A172 (cell line): ENCODE measurements at regions not wholly inside any gene's neighbourhood (a gene's known extent, or its start where the extent isn't known, plus 50 kb on each side); places are given as distances from the start of the nearest gene placed in this dataset.
"Not testable (repeated sequence)": the region's sequence is repeated elsewhere in the genome, so short reads cannot be mapped to it uniquely, and the experiment has no call there.

ENCODE experiments used
- DNase-seq: peaks from one replicate; pipeline ENCODE4 v3.0.0-alpha.2; 2015; ENCODE audit warnings: low spot score

DNA sequence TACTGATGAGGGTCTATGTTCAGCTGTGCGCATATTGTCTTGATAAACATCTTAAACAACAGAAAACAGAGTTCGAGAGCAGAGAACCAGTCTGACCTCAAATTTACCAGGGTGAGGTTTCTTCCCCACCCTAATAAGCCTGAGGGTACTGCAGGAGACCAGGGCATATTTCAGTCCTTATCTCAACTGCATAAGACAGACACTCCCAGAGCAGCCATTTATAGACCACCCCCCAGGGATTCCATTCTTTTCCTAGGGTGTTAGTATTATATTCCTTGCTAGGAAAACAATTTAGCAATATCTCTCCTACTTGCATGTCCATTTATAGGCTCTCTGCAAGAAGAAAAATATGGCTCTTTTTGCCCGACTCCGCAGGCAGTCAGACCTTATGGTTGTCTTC lies 89.5 kb upstream of the POMZP3 start:
- not testable (repeated sequence) for DNase-seq

GRCh38 chr7:76712926-76713325 lies 85.8 kb upstream of the POMZP3 start:
- DNase-seq = not testable (repeated sequence)

DNA sequence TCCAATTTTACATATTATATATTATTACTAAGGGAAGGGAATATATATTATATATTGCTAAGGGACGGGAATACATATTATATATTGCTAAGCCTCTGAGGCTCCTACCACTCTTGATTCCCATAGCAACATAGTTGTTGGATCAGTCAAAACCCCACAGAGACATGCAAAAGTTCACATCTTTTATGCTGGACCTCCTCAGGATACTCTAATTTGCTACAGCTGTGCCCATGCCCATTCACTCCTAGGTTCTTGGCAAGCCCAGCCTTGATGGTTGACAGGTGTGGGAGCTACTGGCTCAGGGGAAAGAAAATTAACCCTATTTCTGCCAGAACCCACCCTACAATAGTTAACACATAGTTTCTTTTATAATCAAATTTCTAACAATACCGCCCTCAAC lies 84.6 kb upstream of the POMZP3 start:
- DNase-seq = not testable (repeated sequence)

DNA sequence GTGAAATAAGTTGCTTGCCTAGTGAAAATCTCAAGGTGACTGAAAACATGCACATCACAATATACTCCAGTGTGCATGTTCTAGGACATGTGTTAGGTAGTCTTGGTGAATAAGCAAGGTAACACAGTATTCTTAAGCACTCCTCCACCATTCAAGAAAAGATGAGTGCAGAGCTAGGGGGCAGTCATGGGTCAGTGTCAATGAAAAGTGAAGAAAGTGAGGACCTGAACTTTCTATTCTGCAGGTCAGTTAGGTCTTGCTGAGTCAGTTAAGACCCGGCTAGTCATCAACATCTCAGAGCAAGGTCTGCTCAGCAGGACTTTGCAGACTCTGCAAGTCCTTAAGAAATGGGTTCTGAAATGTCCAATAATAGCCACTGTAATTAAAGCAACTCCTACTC lies 82.6 kb upstream of the POMZP3 start:
- DNase-seq = not testable (repeated sequence)

- not testable (repeated sequence) for DNase-seq
Observed at GRCh38 chr7:76708446-76708845, 81.4 kb upstream of the POMZP3 start.

DNA sequence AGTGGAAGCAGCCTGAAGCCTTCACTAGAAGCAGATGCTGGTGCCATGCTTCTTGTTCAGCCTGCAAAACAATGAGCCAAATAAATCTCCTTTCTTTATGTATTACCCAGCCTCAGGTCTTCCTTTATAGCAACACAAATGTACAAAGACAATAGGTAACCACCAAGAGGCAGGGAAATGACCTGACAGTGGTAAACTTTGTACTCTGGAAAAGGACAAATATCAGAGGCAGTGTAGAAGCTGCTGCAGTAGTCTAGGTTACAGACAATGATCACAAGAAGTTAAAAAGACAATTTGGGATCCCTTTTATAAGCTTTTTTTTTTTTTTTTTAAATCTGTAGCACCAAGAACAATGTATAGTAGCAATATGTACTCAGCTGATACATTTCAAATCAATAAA lies 76.7 kb upstream of the POMZP3 start:
- not testable (repeated sequence) for DNase-seq

DNA sequence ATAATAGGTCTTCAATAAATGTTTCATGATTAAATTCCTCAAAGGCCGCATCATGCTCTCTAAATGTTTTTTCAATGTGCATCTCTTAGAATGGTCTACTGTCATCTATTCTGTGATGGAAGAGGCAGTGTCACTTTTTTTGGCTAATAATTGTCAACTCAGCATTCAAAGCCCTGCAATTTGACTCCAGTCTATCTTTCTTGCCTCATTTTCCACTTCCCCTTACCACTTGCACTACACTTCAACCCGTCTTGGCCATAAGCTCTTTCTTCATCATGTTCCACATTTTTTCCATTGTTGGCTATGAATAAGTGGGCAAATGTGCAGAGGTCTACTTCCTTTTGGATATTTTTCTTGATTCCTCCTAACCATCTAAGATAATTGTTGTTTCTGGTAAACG lies 59.2 kb upstream of the POMZP3 start:
- not testable (repeated sequence) for DNase-seq

DNA sequence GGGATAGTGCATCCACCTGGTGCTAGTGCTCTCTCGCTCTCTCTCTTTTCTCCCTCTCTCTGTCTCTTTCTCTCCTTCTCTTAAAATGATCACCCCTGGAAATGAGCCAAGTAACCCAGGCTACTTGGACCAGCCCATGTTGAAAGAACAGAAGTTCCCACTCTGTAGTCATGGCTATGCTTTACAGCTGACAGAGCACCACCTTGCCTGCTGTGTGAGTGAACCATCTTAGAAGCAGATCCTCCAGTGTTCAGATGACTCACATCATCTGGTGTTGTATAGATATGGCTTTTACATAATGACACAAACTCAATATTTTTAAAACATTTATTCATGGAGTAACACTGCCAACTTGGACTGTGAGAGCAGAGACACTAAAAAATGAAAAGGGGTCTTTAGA lies 57.7 kb upstream of the POMZP3 start:
- DNase-seq = not testable (repeated sequence)

DNA sequence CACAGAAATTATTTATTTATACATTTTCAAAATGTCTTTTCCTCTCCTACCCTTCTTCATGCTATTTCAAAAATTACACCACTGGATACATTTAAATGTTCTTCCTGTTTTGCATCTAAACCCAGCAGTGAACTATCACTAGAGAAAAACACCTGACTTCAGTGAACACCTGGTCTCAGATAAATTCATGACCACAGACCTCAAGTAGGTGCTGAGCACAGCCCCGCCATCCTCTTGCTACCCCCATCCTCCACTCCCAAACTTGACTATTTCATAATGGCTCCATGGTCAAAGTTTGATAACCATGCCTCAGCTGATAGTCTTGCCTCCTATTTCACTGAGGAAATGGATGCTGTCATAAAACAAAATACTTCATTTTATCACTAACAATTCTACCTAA lies 56.6 kb upstream of the POMZP3 start:
- not testable (repeated sequence) for DNase-seq

DNA sequence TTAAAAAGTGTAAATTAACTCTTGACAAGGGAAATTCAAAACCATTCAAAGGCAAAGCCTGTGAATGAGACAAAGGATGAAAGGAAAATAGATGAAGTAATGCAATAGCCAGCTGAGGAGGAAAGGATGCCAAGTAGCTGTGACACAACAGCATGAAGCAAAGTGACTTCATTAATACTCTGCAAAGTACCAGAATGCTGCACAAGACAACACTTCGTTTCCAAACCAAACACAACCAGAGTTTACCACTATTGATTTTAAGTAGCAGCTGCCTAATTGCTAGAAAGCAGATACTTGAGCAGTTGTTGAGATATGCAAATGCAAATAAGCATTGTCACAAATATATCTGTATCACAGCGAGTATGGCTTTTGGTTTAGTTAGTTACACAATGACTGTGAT lies 54.7 kb upstream of the POMZP3 start:
- DNase-seq = not testable (repeated sequence)

- not testable (repeated sequence) for DNase-seq
Observed at GRCh38 chr7:76679174-76679573, 52.1 kb upstream of the POMZP3 start.

DNA sequence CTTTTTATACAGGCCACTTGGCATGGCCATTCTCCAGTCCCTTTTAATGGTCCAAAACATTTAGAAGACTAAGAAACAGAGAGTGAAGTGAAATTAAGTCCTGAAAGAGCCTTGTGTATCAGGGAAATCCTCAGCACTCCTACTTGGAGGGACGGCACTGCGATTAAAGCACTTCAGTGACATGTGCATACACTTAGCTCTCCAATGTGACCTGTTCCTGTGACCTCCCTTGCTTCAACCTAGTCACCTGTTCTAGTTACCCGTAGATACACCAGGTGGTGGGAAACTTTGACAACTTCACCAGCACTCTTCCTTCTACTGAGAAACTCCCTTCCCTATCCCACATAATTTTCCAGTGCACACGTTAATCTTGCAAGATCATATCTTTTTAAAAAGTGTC lies 51.4 kb upstream of the POMZP3 start:
- DNase-seq = not testable (repeated sequence)

DNA sequence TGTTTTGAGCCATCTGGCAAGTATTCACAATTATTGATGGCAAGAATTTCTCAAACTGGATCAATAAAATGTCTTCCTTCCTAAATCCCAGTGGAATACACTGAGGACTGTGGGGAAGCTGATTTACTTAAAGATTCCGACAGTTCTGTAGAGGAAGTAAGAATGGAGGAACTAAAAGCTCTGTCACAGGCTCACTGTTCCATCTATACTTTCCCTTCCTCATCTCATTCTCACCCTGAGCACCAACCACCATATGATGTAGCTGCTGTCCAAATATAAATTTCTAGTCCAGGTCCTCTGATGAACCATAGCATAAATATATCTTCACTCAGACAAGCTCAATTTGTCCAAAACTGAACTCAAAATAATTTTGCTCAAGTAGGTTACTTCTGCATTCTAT lies 49.8 kb upstream of the POMZP3 start:
- DNase-seq = not testable (repeated sequence)
